Gastroesophageal sphincter (tissue), 4 donors: ENCODE measurements at regions not wholly inside any gene's neighbourhood (a gene's known extent, or its start where the extent isn't known, plus 50 kb on each side); places are given as distances from the start of the nearest gene placed in this dataset.

Experiments used
- ATAC-seq: fragments of 150-250 bp; one replicate; pipeline ENCODE4 v1.9.1; 2016; ENCODE audit warnings: mild to moderate bottlenecking, moderate library complexity
- H3K27ac ChIP-seq, 4 donors: fragments of 200-600 bp; sonication (generic) in 3 of 4; 1 replicate in 3 of 4; 2 replicates in 1 of 4; pipeline ENCODE4 v1.5.1; 2016 to 2019
- H3K27me3 ChIP-seq: fragments of 200-600 bp; sonication (generic); one replicate; pipeline ENCODE4 v1.5.1; 2019
- H3K36me3 ChIP-seq, 2 donors: fragments of 200-600 bp; sonication (generic); one replicate each; pipeline ENCODE4 v1.5.1; 2019; ENCODE audit warnings: control low read depth in 1 of 2
- H3K4me1 ChIP-seq, 3 donors: fragments of 200-600 bp; sonication (generic); 1 replicate in 2 of 3; 2 replicates in 1 of 3; pipeline ENCODE4 v1.5.1; 2016 to 2019; ENCODE audit warnings: control low read depth in 2 of 3
- H3K4me3 ChIP-seq, 2 donors: fragments of 200-600 bp; sonication (generic); one replicate each; pipeline ENCODE4 v1.5.1; 2019; ENCODE audit warnings: mild to moderate bottlenecking in 1 of 2, moderate library complexity in 1 of 2
- H3K9me3 ChIP-seq, 3 donors: fragments of 200-600 bp; sonication (generic); one replicate each; pipeline ENCODE4 v1.5.1; 2017 to 2019; ENCODE audit warnings: control low read depth in 2 of 3
- CTCF ChIP-seq, 4 experiments: fragments of 200-600 bp in 2 of 4; fragments of 450-650 bp in 2 of 4; sonication (generic) in 1 of 4; IDR thresholded peaks; one replicate each; pipeline ENCODE4 v1.5.1; 2017 to 2019; ENCODE audit warnings: antibody characterized with exemption in 4 of 4, mild to moderate bottlenecking in 2 of 4, moderate library complexity in 2 of 4
- EP300 ChIP-seq: sonication (generic); formaldehyde crosslinking; IDR thresholded peaks from one replicate; pipeline ENCODE4 v1.6.1; 2017; ENCODE audit warnings: antibody characterized with exemption, mild to moderate bottlenecking
- POLR2A ChIP-seq, 2 donors: fragments of 450-650 bp; IDR thresholded peaks; one replicate each; pipeline ENCODE4 v1.6.1; 2017; ENCODE audit warnings: antibody characterized with exemption in 2 of 2, mild to moderate bottlenecking in 2 of 2, moderate library complexity in 1 of 2
- POLR2AphosphoS5 ChIP-seq: sonication (generic); formaldehyde crosslinking; IDR thresholded peaks from one replicate; pipeline ENCODE4 v1.6.1; 2017; ENCODE audit warnings: antibody characterized with exemption
- WGBS, 2 donors: methylation state at CpG; one replicate each; pipeline ENCODE4 v1.1.5; 2018; ENCODE audit warnings: low coverage in 1 of 2; 5-methylcytosine and 5-hydroxymethylcytosine counted together

GRCh38 chr1:13992489-13993285 lies 292.7 kb downstream of the PRDM2 start:
- Histone ChIP-seq H3K27ac (no peak overlapping the region), H3K4me1 (no peaks in the 10 kb centered on the region), H3K36me3 (no peaks in the 10 kb centered on the region), H3K9me3 (peaks cover 0 to 2% (median 0%) of the 10 kb centered on the region in 3 donors), H3K27me3 (no peaks in the 10 kb centered on the region), H3K4me3 (no peak overlapping the region)
- ATAC-seq, result no peak
- 67 to 72% methylated on average over 4 to 5 of the region's 5 CpGs for WGBS, 2 donors
- TF ChIP-seq CTCF (IDR thresholded peaks at IDR 0.05), result no peak
- no peak for TF ChIP-seq POLR2AphosphoS5
- no peak for TF ChIP-seq EP300
- no peak for TF ChIP-seq POLR2A (IDR thresholded peaks at IDR 0.05)

DNA sequence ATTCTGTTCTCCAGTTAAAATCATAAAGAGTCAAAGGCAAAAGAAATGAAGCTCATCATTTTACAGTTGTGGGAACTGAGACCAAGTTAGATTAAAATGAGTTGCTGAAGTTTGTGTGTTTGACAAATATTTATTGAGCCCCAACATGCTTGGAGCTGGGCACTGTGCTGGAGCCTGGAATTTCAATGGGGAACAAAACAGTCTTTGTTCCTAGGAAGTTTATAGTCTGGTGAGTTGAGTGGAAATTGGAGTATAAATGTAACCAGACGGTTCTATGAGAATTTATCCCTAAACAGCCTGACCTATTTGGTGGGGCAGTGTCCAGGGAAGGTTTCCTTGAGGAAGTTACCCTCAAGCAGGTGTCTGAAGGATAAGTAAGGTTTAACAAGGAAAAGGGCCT lies 294.4 kb downstream of the PRDM2 start:
- 44 to 50% methylated on average over 1 of the region's 1 CpG for WGBS, 2 donors
- Histone ChIP-seq H3K27ac (no peak overlapping the region), H3K36me3 (no peaks in the 10 kb centered on the region), H3K27me3 (no peaks in the 10 kb centered on the region), H3K9me3 (peaks cover 0 to 15% (median 0%) of the 10 kb centered on the region in 3 donors), H3K4me1 (no peaks in the 10 kb centered on the region), H3K4me3 (no peak overlapping the region)
- TF ChIP-seq POLR2A (IDR thresholded peaks at IDR 0.05), result no peak
- no peak for TF ChIP-seq POLR2AphosphoS5
- TF ChIP-seq EP300, result no peak
- TF ChIP-seq CTCF (IDR thresholded peaks at IDR 0.05), result no peak
- no peak for ATAC-seq

DNA sequence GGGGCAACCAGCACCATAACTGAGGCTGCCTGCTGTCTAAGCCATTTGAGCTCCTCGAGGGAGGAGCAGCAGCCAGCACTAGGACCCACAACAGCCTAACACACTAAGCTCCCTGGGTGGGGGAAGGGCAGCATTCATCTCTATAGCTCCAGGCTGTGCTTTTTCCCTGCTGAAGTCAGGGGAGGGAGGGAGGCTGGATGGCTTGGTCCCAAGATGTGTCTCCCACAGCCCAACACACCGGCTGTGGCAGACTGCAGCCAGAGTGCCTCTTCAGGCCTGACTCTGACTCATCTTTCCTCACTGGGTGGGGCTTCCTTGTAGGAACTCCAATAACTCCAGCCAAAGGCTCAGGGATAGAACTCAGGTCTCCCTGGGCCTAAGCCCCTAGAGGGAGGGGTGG lies 296.3 kb downstream of the PRDM2 start:
- Histone ChIP-seq H3K4me3 (no peak overlapping the region), H3K27ac (no peak overlapping the region), H3K36me3 (no peaks in the 10 kb centered on the region), H3K4me1 (no peaks in the 10 kb centered on the region), H3K9me3 (peaks cover 0 to 33% (median 0%) of the 10 kb centered on the region in 3 donors), H3K27me3 (no peaks in the 10 kb centered on the region)
- WGBS, 2 donors, result no CpG with 5 or more reads among the region's 2 CpGs
- no peak for ATAC-seq
- TF ChIP-seq CTCF (IDR thresholded peaks at IDR 0.05), result no peak
- TF ChIP-seq EP300, result no peak
- TF ChIP-seq POLR2AphosphoS5, result no peak
- no peak for TF ChIP-seq POLR2A (IDR thresholded peaks at IDR 0.05)

DNA sequence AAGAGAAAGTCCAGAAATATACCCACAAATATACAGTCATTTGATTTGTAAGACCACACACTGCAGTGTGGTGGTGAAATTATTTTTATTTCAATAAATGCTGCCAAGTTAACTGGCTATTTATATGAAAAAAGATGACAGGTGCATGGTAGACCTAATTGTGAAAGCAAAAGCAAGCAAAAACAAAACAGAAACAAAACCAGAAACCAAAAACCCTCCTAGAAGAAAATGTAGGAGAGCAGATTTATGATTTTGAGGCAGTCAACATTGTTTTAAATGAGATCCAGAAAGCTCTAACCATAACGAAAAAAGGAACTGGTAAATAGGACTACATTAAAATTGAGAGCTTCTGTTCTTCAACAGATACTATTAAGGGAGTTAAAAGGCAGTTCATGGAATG lies 303.6 kb downstream of the PRDM2 start:
- no peaks in the 10 kb centered on the region for H3K36me3 ChIP-seq
- ATAC-seq, result no peak
- H3K9me3 ChIP-seq, result peaks cover 0 to 47% (median 0%) of the 10 kb centered on the region in 3 donors
- H3K4me1 ChIP-seq, result no peaks in the 10 kb centered on the region
- H3K27ac ChIP-seq, result no peak overlapping the region
- no peaks in the 10 kb centered on the region for H3K27me3 ChIP-seq
- TF ChIP-seq EP300 (no peak), CTCF (IDR thresholded peaks at IDR 0.05) (no peak), POLR2AphosphoS5 (no peak), POLR2A (IDR thresholded peaks at IDR 0.05) (no peak)
- WGBS, 2 donors, result 25 to 60% methylated on average over 1 of the region's 1 CpG
- no peak overlapping the region for H3K4me3 ChIP-seq

GRCh38 chr1:14009582-14009981 lies 309.6 kb downstream of the PRDM2 start:
- WGBS, 2 donors, result 77 to 79% methylated on average over 2 to 3 of the region's 3 CpGs
- TF ChIP-seq POLR2A (IDR thresholded peaks at IDR 0.05) (no peak), POLR2AphosphoS5 (no peak), EP300 (no peak), CTCF (IDR thresholded peaks at IDR 0.05) (no peak)
- Histone ChIP-seq H3K4me1 (no peaks in the 10 kb centered on the region), H3K4me3 (no peak overlapping the region), H3K9me3 (peaks cover 0 to 8% (median 0%) of the 10 kb centered on the region in 3 donors), H3K27ac (no peak overlapping the region), H3K36me3 (no peaks in the 10 kb centered on the region), H3K27me3 (no peaks in the 10 kb centered on the region)
- ATAC-seq, result no peak
